ENCODE measurements at regions not wholly inside any gene's neighbourhood (a gene's known extent, or its start where the extent isn't known, plus 50 kb on each side); places are given as distances from the start of the nearest gene placed in this dataset.

GRCh38 chr16:5770118-5770517, 672.5 kb upstream of the EEF2KMT start:
- TF ChIP-seq, protein P1, sequence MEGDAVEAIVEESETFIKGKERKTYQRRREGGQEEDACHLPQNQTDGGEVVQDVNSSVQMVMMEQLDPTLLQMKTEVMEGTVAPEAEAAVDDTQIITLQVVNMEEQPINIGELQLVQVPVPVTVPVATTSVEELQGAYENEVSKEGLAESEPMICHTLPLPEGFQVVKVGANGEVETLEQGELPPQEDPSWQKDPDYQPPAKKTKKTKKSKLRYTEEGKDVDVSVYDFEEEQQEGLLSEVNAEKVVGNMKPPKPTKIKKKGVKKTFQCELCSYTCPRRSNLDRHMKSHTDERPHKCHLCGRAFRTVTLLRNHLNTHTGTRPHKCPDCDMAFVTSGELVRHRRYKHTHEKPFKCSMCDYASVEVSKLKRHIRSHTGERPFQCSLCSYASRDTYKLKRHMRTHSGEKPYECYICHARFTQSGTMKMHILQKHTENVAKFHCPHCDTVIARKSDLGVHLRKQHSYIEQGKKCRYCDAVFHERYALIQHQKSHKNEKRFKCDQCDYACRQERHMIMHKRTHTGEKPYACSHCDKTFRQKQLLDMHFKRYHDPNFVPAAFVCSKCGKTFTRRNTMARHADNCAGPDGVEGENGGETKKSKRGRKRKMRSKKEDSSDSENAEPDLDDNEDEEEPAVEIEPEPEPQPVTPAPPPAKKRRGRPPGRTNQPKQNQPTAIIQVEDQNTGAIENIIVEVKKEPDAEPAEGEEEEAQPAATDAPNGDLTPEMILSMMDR (conservative IDR thresholded peaks at IDR 0.05; ENCODE audit: low read depth in 2 of 2), result no peak
- TF ChIP-seq EZH2phosphoT487 (IDR thresholded peaks at IDR 0.05; ENCODE audit: unreplicated experiment) (no peak), EZH2 (IDR thresholded peaks at IDR 0.05; ENCODE audit: low read depth, unreplicated experiment) (no peak)
